Muscle layer of duodenum (tissue), 2 donors: ENCODE measurements at regions not wholly inside any gene's neighbourhood (a gene's known extent, or its start where the extent isn't known, plus 50 kb on each side); places are given as distances from the start of the nearest gene placed in this dataset.

Source experiments
- H3K27ac ChIP-seq: one replicate; pipeline ENCODE4 v1.7.0; 2013; ENCODE audit warnings: mild to moderate bottlenecking, low read length
- H3K27me3 ChIP-seq: one replicate; pipeline ENCODE4 v1.7.0; 2013; ENCODE audit warnings: low read depth, mild to moderate bottlenecking, control low read depth, low read length
- H3K36me3 ChIP-seq, 2 donors: one replicate each; pipeline ENCODE4 v1.7.0; 2013; ENCODE audit warnings: low read length in 2 of 2, control low read depth in 1 of 2, mild to moderate bottlenecking in 1 of 2; ENCODE audit not compliant: insufficient read depth in 2 of 2, control insufficient read depth in 1 of 2
- H3K4me1 ChIP-seq, 2 donors: one replicate each; pipeline ENCODE4 v1.7.0; 2013; ENCODE audit warnings: low read length in 2 of 2, mild to moderate bottlenecking in 2 of 2, control low read depth in 1 of 2, moderate library complexity in 1 of 2; ENCODE audit not compliant: insufficient read depth in 2 of 2, control insufficient read depth in 1 of 2
- H3K4me3 ChIP-seq, 2 donors: one replicate each; pipeline ENCODE4 v1.7.0; 2013; ENCODE audit warnings: low read length in 2 of 2, low read depth in 1 of 2, mild to moderate bottlenecking in 1 of 2
- H3K9me3 ChIP-seq, 2 donors: one replicate each; pipeline ENCODE4 v1.7.0; 2013; ENCODE audit warnings: low read length in 2 of 2, control low read depth in 1 of 2, mild to moderate bottlenecking in 1 of 2; ENCODE audit not compliant: control insufficient read depth in 1 of 2
- donor health status: healthy.

DNA sequence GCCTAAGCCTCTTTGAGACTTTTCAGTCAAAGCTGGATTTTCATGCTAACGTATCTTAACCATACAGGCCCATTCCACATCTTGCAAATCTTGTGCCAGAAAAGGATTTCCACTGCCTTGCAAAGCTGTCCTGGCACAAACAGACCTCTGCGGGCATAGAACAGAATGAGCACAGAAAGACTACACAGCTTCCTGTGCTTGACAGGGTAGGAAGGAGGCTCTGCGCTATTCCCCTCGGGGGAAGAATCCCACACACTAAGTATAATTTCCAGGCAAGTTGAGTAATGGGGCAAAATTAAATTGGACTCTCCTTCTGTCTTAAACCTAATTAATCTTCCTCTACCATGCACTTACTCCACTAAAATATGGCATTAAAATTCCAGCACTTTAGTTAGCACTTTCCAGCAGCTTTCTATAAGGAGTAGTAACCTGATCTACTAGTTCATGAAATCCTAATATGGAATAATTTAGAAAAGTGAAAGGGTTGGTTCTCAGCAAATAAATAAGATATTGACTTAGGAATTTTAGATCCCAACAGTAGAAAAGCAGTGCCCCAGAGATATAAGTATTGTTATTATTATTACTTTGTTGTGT, 532.1 kb upstream of the JAG1 start:
- Histone ChIP-seq H3K9me3 (no peaks in the 10 kb centered on the region), H3K4me3 (no peak overlapping the region), H3K27ac (no peak overlapping the region), H3K4me1 (peaks cover 0 to 14% of the 10 kb centered on the region in 2 donors), H3K27me3 (no peaks in the 10 kb centered on the region), H3K36me3 (no peaks in the 10 kb centered on the region)

DNA sequence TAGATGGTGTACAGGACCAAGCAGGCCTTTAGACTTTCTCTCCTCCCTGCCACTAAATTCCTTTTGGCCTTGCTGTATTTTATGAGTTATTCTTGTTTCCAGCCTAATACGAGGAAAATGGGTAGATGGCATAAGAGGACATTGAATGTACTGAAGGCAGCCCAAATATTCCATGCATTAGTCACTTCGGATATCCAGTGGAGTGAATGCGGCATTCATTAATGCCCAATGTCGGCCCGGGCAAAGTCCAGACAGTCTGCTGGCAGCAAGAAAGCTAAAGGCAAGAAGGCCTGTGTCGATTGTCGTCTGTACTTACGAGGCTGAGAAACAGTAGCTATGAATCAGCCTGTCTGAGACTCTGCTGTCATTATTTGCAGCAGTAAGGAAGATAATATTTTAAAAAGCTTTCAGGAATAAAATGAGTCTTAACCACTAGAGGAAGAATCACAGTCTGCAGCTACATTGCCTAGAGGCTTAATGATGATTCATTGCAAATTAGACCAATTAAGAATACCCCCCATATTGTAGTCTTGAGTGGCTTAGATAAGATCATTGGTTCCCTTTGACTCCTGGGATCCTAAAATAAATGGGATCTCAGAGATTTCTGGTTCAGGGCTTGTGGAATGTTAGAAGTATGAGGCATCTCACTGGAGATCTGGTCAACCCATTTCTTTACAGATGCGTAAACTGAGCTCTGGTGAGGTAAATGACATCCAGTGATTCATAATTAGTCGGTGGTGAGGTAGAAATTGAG, 534.1 kb upstream of the JAG1 start:
- no peaks in the 10 kb centered on the region for H3K36me3 ChIP-seq
- H3K27ac ChIP-seq, result no peak overlapping the region
- no peaks in the 10 kb centered on the region for H3K9me3 ChIP-seq
- H3K4me3 ChIP-seq, result no peak overlapping the region
- peaks cover 0 to 14% of the 10 kb centered on the region in 2 donors for H3K4me1 ChIP-seq
- H3K27me3 ChIP-seq, result no peaks in the 10 kb centered on the region

DNA sequence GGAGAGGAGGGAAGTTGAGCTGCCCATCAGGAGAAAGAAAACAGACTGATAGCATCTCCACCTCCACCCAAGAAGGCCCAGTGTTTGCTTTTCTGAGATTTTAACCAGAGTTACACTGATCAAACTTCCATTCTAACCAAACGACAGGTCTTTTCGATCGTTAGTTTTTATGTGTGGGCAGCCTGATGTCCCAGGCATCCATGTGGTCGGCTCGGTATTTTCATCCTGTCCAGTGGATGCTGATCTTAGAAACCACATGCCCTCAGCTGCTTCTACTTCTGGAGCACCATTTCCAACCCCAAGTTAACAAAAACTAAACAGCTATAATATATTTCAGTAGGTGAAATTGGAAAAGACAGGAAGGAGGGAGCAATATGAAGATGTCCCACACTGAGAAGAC, 536.8 kb upstream of the JAG1 start:
- H3K4me3 ChIP-seq, result no peak overlapping the region
- H3K36me3 ChIP-seq, result no peaks in the 10 kb centered on the region
- no peak overlapping the region for H3K27ac ChIP-seq

DNA sequence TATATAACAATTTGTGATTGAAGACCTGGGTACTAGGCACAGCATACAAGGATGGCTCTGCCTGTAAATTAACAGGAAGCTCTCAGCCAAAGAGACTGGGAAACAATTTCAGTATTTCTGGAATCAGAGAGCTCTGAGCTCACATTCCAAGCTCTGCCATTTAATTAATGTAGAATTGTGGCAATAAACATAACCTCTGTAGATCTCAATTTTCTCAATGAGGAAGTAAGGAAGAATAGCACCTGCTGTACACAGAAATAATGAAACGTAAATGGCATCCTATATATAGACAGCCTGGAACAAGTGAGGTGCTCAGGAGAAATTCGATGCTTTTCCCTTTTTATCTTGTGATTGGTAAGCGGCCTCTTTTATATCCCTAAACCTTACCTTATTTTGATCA, 538.5 kb upstream of the JAG1 start:
- Histone ChIP-seq H3K27me3 (no peaks in the 10 kb centered on the region), H3K4me1 (peaks cover 0 to under 1% of the 10 kb centered on the region in 2 donors), H3K36me3 (no peaks in the 10 kb centered on the region), H3K4me3 (no peak overlapping the region), H3K9me3 (no peaks in the 10 kb centered on the region), H3K27ac (no peak overlapping the region)

More for the DNA sequence above, 536.8 kb upstream of the JAG1 start:
- H3K27me3 ChIP-seq, result no peaks in the 10 kb centered on the region
- H3K4me1 ChIP-seq, result peaks cover 0 to 6% of the 10 kb centered on the region in 2 donors
- no peaks in the 10 kb centered on the region for H3K9me3 ChIP-seq

DNA sequence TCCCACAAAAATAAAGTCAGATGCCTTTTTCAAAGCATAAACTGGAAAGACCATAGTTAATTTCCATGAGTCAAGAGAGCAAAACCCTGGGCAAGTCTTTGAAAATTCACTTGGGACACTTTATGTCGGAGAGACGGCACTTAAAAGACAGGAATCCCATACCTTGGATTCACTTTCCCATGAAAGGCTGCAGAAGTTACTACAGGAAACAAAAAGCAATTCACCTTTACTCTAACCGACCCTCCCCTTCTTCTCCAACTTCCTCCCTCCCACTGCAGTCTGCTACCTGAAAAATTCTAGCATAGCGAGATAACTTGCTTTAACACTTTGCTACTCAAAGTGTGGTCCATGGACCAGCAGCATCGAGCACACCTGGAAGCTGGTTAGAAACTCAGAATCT, 539.1 kb upstream of the JAG1 start:
- H3K9me3 ChIP-seq, result no peaks in the 10 kb centered on the region
- no peak overlapping the region for H3K27ac ChIP-seq
- H3K4me3 ChIP-seq, result no peak overlapping the region
- H3K36me3 ChIP-seq, result no peaks in the 10 kb centered on the region
- no peaks in the 10 kb centered on the region for H3K27me3 ChIP-seq
- peaks cover 0 to 4% of the 10 kb centered on the region in 2 donors for H3K4me1 ChIP-seq

DNA sequence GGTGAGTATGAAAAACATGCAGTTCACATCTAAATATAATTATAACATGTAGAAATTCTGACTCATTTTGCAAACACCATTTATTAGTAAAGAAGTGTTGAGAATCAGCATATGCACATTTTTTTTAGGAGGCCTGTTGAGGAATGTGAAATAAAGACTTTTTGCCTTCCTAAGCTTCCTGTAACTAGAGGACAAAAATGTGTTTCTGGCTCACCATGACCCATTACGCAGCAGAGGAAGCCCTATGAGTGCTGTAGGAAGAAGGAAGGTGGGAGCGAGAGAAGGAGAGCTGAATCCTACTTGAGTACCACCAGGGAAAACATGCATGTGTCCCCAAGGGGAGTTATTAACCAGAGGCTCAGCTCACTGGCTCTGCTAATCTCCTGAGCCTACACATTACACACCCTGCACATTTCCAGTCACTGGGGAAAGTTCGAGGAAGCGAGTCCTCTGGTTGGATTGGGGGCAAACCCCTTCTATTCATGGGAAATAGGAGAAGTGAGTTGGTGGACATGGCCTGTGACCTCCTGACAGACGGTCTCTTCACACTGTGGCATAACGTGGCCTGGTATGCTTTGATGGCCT, 540.5 kb upstream of the JAG1 start:
- H3K9me3 ChIP-seq, result no peaks in the 10 kb centered on the region
- no peak overlapping the region for H3K4me3 ChIP-seq
- no peak overlapping the region for H3K27ac ChIP-seq
- H3K27me3 ChIP-seq, result no peaks in the 10 kb centered on the region
- peaks cover 0 to 4% of the 10 kb centered on the region in 2 donors for H3K4me1 ChIP-seq
- no peaks in the 10 kb centered on the region for H3K36me3 ChIP-seq

DNA sequence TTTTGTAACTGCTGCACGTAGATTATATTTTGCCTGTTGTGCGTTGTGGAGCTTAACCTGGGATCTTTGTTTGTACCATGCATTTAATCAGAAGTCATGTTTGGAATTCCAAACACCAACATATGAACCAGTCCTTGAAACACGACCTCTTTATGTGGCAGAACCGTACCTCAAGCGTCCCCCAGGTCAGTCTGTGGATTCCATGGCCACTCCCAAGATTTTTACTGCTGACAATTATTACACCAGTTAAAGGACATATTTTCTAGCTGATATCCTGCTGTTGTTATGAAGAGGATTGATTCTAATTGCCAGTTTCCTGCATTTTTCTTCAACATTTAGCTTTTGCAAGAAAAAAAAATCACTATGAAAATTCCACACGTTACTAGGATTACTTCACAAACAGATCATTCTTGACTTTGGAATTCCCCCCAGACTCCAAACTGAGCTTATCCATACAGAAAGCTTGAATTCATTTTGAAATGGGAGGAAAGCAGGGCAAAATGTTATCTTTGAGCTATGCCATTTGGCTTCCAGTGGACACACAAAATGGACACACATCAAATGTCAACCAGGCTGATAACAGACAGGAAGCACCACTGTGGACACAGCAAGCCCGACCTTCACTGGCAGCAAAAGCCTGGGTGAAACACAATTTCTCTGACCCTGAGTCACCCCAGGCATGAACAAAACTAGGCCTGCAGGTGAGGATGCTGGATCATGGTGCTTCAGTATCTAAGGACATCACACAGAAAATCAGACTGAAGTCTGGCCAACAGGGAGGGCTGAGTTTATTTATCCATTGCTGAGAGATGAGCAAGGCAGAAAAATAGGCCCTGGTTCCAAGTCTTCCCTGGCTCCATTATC, 542.9 kb upstream of the JAG1 start:
- H3K27ac ChIP-seq, result no peak overlapping the region

DNA sequence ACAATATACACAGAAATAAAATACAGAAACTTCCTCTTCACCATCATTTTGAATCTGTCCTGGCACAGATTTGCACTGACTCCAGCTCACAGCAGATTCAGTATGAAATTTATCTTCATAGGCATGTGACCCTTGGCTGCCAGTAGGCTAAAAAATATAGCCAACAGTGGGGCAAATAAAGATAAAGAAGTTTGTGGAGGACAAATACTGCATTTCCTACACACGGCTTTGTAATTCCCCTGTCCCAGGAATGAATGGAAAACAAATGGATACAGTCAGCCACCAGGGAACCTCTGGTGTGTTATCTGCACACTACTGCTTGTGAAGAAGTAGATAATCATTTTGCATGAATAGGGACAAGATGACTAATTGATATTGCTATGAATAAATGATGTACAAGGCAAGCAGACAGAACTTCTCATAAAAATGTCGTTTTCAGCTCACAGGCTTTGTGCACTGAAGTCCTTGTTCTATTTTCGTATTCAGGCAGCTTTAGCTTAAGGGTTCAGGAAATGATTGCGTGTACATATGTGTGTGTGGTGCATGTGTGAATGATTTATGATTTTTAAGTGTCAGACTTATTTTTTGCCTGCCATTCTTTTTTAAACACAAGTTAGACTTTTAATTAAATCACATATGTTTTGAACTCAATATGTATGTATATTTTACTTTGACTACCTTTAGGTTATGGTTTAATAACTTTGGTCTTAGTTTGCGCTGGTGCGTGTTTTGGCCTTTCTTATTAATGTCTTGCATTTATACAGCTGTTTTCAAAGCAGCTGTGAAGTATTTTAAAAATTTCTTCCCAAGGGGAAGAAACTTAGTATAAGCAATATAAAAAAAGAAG, 543.8 kb upstream of the JAG1 start:
- no peaks in the 10 kb centered on the region for H3K36me3 ChIP-seq
- no peaks in the 10 kb centered on the region for H3K27me3 ChIP-seq
- no peak overlapping the region for H3K27ac ChIP-seq

More for the DNA sequence above, 542.9 kb upstream of the JAG1 start:
- H3K4me3 ChIP-seq, result no peak overlapping the region
- no peaks in the 10 kb centered on the region for H3K27me3 ChIP-seq
- H3K4me1 ChIP-seq, result peaks cover 0 to 4% of the 10 kb centered on the region in 2 donors
- no peaks in the 10 kb centered on the region for H3K36me3 ChIP-seq
- no peaks in the 10 kb centered on the region for H3K9me3 ChIP-seq

DNA sequence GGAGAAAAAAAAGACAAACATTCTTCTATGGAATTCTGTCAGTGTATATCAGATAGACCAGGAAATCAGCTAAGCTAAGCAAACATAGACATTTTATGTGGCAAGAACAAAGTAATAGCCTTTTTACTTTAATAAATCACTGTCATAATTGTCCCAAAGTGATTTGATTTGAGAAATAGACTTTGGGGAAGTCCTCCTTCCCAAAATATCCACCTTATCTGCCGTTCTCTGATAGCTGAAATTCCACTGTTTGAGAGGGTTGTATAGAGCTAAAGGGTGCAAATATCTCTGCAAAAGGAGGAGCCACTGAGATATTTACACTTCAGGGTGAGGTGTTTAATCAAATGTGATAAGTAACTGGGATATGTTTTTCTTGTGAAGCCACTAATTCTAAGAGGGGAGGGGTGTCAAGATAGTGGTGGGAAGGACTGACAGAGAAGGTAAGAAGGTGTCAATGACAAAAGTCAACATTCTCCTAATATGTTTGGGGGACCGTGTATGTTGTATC, 544.4 kb upstream of the JAG1 start:
- no peak overlapping the region for H3K27ac ChIP-seq
- H3K4me3 ChIP-seq, result no peak overlapping the region
- no peaks in the 10 kb centered on the region for H3K36me3 ChIP-seq
- no peaks in the 10 kb centered on the region for H3K9me3 ChIP-seq
- peaks cover 0 to 4% of the 10 kb centered on the region in 2 donors for H3K4me1 ChIP-seq
- H3K27me3 ChIP-seq, result no peaks in the 10 kb centered on the region

More for the DNA sequence above, 543.8 kb upstream of the JAG1 start:
- Histone ChIP-seq H3K4me3 (no peak overlapping the region), H3K4me1 (peaks cover 0 to 4% of the 10 kb centered on the region in 2 donors), H3K9me3 (no peaks in the 10 kb centered on the region)

DNA sequence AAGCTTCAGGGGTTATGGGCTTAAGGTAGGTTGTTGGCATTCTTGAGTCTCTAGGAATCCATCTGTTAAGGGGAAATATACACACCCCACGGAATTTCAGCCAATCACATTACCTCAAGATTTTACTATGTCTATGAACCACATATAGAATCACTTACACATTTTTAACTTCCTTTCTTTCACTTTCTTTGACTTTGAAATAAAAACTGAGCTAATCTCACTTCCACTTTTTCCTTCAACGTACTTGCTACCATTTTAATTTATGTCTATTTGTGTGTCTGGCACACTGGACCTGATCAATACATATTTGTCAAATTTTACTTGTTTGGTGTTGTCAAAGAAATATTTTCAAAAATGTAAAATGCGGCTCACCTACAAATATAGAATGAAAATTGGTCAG, 545.4 kb upstream of the JAG1 start:
- no peaks in the 10 kb centered on the region for H3K9me3 ChIP-seq
- H3K27me3 ChIP-seq, result no peaks in the 10 kb centered on the region
- peaks cover 0 to 4% of the 10 kb centered on the region in 2 donors for H3K4me1 ChIP-seq
- H3K4me3 ChIP-seq, result no peak overlapping the region
- H3K36me3 ChIP-seq, result no peaks in the 10 kb centered on the region
- H3K27ac ChIP-seq, result no peak overlapping the region
